Fibroblast of mammary gland (primary cell): ENCODE measurements at regions not wholly inside any gene's neighbourhood (a gene's known extent, or its start where the extent isn't known, plus 50 kb on each side); places are given as distances from the start of the nearest gene placed in this dataset.

ENCODE experiments used
- DNase-seq: peaks from one replicate; pipeline ENCODE4 v3.0.0-alpha.2; 2010; ENCODE audit warnings: low read depth
- H3K4me3 ChIP-seq: 2 replicates; pipeline ENCODE4 v1.5.1; 2011; ENCODE audit warnings: low read depth, mild to moderate bottlenecking, low read length, moderate library complexity; ENCODE audit not compliant: control insufficient read depth
- CTCF ChIP-seq: conservative IDR thresholded peaks from 2 replicates; pipeline ENCODE4 v1.5.1; 2011; ENCODE audit warnings: low read depth, low read length, inconsistent platforms; ENCODE audit not compliant: control insufficient read depth, insufficient read depth

DNA sequence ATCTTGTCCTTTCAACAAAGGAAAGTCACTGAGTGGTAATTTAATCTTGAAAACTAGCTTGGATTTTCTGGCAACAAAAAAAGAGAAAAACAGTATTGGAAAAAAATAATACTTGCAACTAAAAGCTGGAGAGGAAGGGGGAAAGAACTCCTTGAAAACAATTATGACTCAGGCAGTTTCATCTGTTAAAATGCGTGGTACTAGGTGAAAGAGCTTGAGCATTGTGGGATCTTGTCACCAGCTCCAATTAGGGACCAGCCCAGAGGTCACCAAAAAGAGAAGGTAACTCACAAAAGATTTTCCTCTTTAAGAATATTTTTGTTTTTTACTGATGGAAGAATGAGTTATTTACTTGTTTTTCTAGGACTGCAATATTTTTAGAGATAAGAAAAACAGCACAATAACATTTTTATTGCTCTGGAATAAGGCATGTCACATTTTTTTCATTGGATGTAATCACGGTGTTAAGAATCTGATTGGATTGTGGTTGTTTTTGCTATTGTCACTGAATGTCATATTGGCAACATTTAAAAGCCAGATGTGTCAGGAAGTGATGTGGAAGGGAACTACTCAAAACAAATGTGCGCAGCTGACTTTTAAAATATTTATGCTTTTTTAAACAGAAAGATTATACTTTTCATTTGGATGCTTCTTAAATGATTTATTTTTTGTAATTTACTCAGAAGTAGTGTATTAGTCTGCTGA is 78.5 kb upstream of the ADAMTS5 start:
- peak; percentile 70 for DNase-seq
- no peak for TF ChIP-seq CTCF
- H3K4me3 ChIP-seq, result no peak overlapping the region

DNA sequence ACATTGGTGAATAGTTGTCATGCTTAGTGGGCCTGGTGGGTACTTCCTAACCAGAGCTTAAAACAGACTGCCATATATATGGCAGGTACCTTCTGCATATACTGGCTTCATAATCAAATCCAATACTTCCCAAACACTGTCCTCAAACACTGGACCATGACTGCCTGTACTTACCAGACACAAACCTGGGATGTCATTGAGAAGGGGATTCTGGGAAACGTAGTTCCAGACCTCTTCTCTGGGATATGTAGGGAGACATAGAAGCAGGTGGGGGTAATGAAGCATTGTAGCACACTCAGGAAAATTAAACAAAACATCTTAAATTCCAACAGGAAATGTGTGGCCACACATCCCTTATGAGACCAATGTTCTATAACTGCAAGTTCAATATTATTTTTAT is 76.5 kb upstream of the ADAMTS5 start:
- no peak overlapping the region for H3K4me3 ChIP-seq
- no peak for TF ChIP-seq CTCF
- DNase-seq, result no peak

DNA sequence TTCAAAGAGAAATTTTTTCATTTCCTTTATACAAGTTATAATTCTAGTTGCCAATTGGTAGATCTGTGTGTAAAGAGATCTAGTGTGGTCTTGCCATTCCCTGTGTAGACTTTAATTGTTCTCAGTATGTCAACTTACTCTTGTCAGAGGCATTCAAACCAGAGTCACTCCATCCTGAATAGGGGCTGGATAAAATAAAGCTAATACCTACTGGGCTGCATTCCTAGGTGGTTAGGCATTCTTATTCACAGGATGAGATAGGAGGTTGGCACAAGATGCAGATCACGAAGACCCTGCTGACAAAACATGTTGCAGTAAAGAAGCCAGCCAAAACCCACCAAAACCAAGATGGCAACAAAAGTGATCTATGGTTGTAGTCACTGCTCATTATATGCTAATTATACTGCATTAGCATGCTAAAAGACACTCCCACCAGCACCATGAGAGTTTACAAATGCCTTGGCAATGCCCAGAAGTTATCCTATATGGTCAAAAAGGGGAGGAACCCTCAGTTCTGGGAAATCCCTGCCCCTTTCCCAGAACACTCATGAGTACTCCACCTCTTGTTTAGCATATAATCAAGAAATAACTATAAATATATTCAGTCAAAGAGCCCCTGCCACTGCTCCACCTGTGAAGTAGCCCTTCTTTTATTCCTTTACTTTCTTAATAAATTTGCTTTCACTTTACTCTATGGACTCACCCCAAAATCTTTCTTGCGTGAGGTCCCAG is 74.0 kb upstream of the ADAMTS5 start:
- DNase-seq, result no peak
- no peak overlapping the region for H3K4me3 ChIP-seq
- no peak for TF ChIP-seq CTCF

GRCh38 chr21:27036736-27037301 is 69.9 kb upstream of the ADAMTS5 start:
- no peak for TF ChIP-seq CTCF
- H3K4me3 ChIP-seq, result no peak overlapping the region
- no peak for DNase-seq

DNA sequence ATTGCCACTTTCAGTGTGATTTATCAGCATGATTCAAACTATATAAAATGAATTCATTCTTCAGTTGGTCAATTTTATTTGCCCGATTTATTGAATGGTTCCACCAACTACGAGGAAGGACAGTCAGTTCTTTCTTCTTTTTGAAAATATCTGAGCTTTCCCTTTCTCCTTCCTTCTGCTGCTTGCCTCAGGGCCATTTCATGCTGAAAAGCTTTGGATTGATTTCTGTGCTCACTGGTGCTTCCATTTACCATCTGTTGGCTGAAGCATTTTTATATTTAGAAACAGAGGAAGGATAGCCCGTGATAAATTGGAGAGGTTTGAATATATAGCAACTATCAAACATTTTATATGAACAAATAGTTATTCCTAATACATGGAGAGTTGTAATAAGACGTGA is 68.9 kb upstream of the ADAMTS5 start:
- H3K4me3 ChIP-seq, result no peak overlapping the region
- DNase-seq, result no peak
- TF ChIP-seq CTCF, result no peak

DNA sequence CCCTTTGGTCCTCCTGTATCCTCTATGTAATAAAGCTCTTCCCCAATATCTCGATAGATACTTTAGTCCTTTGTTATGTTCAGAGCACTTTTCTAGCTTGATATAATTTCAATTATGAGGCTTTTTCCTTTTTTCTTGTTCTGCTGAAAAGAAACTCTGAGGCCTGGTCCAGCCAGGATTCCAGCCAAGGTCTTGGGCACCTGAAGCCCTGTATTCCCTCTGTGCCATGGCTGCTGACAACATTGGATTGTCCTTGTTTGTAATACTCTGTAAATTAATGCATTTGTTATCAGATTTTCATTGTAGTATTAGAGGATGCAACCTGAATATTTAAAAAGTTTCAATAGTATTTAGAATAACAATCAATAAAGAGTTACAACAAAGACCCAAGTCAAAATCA is 67.9 kb upstream of the ADAMTS5 start:
- no peak overlapping the region for H3K4me3 ChIP-seq
- DNase-seq, result no peak
- TF ChIP-seq CTCF, result no peak
